WTC11 (cell line): ENCODE measurements at regions not wholly inside any gene's neighbourhood (a gene's known extent, or its start where the extent isn't known, plus 50 kb on each side); places are given as distances from the start of the nearest gene placed in this dataset.

Experiments
- MYBL2 ChIP-seq: sonication (generic); formaldehyde crosslinking; IDR thresholded peaks from 2 replicates; pipeline ENCODE4 v1.8.1; 2023; ENCODE audit warnings: mild to moderate bottlenecking, moderate library complexity, missing genetic modification reagents
- TF ChIP-seq, protein P1 (sequence below): sonication (generic); formaldehyde crosslinking; IDR thresholded peaks from 2 replicates; pipeline ENCODE4 v1.8.0; 2022; ENCODE audit warnings: mild to moderate bottlenecking, missing genetic modification reagents
- TF ChIP-seq, protein P2 (sequence below): sonication (generic); formaldehyde crosslinking; IDR thresholded peaks from 2 replicates; pipeline ENCODE4 v1.8.1; 2023; ENCODE audit warnings: mild to moderate bottlenecking, missing genetic modification reagents, moderate library complexity

DNA sequence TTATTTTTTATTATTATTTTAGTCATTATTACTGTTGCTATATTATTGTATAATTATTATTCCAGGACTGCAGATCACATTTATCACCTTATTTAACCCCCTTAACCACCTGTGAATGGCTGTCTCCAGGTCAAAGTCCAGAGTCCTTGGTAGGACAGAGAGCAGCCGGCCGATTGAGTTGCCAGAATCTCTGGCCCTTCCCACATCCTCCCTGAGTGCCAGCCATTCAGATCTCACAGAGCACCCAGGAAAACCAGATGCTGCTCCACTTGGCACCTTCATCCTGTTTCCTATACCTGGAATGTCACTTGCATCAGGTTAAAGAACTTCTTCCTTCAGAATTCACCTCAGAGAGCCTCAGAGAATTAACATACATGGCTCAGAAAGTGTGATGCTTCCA lies 101.1 kb downstream of the ELAPOR2 start:
- TF ChIP-seq, protein P1, sequence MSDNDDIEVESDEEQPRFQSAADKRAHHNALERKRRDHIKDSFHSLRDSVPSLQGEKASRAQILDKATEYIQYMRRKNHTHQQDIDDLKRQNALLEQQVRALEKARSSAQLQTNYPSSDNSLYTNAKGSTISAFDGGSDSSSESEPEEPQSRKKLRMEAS, result no peak
- TF ChIP-seq, protein P2, sequence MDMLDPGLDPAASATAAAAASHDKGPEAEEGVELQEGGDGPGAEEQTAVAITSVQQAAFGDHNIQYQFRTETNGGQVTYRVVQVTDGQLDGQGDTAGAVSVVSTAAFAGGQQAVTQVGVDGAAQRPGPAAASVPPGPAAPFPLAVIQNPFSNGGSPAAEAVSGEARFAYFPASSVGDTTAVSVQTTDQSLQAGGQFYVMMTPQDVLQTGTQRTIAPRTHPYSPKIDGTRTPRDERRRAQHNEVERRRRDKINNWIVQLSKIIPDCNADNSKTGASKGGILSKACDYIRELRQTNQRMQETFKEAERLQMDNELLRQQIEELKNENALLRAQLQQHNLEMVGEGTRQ (CRISPR knock-in tag), result no peak
- no peak for TF ChIP-seq MYBL2
